NCI-H128 (cell line): ENCODE measurements at regions not wholly inside any gene's neighbourhood (a gene's known extent, or its start where the extent isn't known, plus 50 kb on each side); places are given as distances from the start of the nearest gene placed in this dataset.

ENCODE experiments used
- DNase-seq: peaks from one replicate; lab custom pipeline; 2025; ENCODE audit not compliant: unreplicated experiment; lab: John Stamatoyannopoulos, UW

- DNase-seq = no peak
These were observed 81.7 kb downstream of the FAM217A start for GRCh38 chr6:3997177-3997770.

DNA sequence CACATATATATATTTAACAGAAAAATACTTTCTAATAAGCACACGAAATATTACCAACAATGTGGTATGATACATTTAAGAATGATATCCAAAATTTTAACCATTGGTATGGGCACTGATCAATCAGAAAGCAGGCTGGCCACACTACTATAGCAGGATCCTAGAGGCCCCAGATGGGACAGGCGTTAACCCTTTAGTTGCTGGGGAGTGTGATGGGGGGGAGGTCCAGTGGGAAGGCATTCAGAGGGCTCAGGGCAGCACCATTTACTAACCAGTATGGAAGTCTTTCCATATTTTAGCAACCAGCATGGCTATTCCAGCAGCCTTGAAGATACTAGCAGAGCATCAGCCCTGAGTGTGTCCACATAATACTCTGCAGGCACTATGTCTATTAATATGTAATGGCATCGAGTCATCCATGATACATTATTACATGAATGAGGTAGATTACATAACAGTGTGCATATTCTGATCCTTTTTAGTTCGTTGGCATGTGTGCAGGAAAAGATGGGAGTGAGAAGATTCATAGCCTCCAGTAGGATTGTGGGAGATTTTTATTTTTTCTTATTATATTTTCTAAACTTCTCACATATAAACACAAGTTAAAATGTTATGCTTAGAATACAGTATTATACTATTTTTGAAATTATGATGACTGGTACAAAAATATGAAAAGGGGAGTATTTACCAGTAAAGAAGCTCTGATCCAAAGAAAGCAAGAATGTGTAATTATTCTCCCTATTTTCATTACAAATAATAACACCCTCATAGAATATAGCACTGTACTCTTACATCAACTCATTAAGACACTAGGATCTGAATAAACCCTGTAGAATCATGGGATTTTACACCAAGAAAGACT is 78.9 kb downstream of the FAM217A start:
- DNase-seq = no peak

GRCh38 chr6:4004249-4004648 is 74.7 kb downstream of the FAM217A start:
- no peak for DNase-seq

- no peak for DNase-seq
These were observed 70.5 kb downstream of the FAM217A start for GRCh38 chr6:4008324-4009047.

DNA sequence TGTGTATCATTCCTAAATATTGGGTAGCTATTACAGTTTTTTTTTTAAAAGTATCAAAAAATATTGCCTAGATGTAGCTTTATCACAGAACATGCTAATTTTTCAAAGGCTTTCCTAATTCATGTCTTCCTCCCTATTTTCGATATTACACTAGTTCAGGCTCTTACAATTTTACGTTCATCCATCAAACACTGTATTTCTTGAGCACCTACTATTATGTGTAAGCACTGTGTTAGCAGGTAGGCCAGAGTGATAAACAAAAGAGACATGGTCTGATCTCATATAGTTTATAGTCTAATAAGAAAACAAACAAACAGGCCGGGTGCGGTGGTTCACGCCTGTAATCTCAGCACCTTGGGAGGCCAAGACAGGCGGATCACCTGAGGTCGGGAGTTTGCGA is 69.5 kb downstream of the FAM217A start:
- DNase-seq = no peak

DNA sequence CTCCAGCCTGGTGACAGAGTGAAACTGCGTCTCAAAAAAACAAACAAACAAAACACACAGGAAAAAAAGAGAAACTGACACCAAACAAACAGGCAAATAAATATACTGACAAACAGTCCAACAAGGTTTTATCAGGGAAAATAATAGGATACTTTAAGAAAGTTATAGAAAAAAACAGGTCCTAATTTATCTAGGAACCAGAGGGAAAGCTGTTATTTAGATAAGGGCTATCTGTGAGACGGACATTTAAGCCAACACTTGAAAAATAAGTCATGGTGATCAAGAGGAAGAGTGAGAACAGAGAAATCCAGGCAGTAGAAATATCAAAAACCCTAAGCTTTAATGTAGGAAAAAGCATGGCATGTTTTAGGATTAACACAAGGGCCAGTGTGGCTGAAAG is 68.9 kb downstream of the FAM217A start:
- DNase-seq = no peak

- DNase-seq = no peak
These were observed 68.2 kb downstream of the FAM217A start for GRCh38 chr6:4010689-4011090.

- DNase-seq = no peak
These were observed 66.1 kb downstream of the FAM217A start for GRCh38 chr6:4012826-4013225.

- DNase-seq = no peak
These were observed 61.7 kb downstream of the FAM217A start for GRCh38 chr6:4017058-4017739.

- peak; percentile 53 for DNase-seq
These were observed 61.1 kb downstream of the FAM217A start for GRCh38 chr6:4017834-4018170.

- DNase-seq = peak; percentile 95
These were observed 60.6 kb downstream of the FAM217A start for GRCh38 chr6:4018171-4018923.
